GM23338 (cell line): ENCODE measurements at regions not wholly inside any gene's neighbourhood (a gene's known extent, or its start where the extent isn't known, plus 50 kb on each side); places are given as distances from the start of the nearest gene placed in this dataset.

ENCODE experiments used
- ATAC-seq: fragments of 200-7000 bp; cut with Tn5 transposase; 3 replicates; pipeline ENCODE4 v1.9.1; 2020
- DNase-seq: peaks from one replicate; pipeline ENCODE4 v3.0.0-alpha.2; 2015; ENCODE audit warnings: low spot score
- H2AFZ ChIP-seq: fragments of 200-600 bp; sonication (generic); 2 replicates; pipeline ENCODE4 v1.8.0; 2016; ENCODE audit warnings: antibody characterized with exemption, mild to moderate bottlenecking, moderate library complexity
- H3F3A ChIP-seq: fragments of 200-600 bp; sonication (generic); replicated peaks from 2 replicates; pipeline ENCODE4 v1.8.0; 2017; ENCODE audit warnings: antibody characterized with exemption, mixed run types, low read depth
- H3K27ac ChIP-seq: fragments of 200-600 bp; sonication (generic); 2 replicates; pipeline ENCODE4 v1.6.1; 2016; ENCODE audit warnings: low read depth
- H3K27me3 ChIP-seq: fragments of 200-600 bp; sonication (generic); 2 replicates; pipeline ENCODE4 v1.8.0; 2016; ENCODE audit warnings: mild to moderate bottlenecking, mixed run types, moderate library complexity; ENCODE audit not compliant: insufficient read depth
- H3K36me3 ChIP-seq: fragments of 200-600 bp; sonication (generic); 2 replicates; pipeline ENCODE4 v1.8.0; 2016; ENCODE audit warnings: mild to moderate bottlenecking; ENCODE audit not compliant: insufficient read depth
- H3K4me1 ChIP-seq: fragments of 200-600 bp; sonication (generic); 2 replicates; pipeline ENCODE4 v1.8.0; 2016; ENCODE audit warnings: mild to moderate bottlenecking, moderate library complexity; ENCODE audit not compliant: insufficient read depth
- H3K4me2 ChIP-seq: fragments of 200-600 bp; sonication (generic); 2 replicates; pipeline ENCODE4 v1.7.1; 2017; ENCODE audit warnings: mixed run types
- H3K4me3 ChIP-seq: fragments of 200-600 bp; sonication (generic); 2 replicates; pipeline ENCODE4 v1.6.1; 2016; ENCODE audit warnings: mixed run types
- H3K79me2 ChIP-seq: fragments of 200-600 bp; sonication (generic); replicated peaks from 2 replicates; pipeline ENCODE4 v1.8.0; 2017; ENCODE audit warnings: mild to moderate bottlenecking; ENCODE audit not compliant: insufficient read depth
- H3K9me2 ChIP-seq: fragments of 200-600 bp; sonication (generic); 2 replicates; pipeline ENCODE4 v1.8.0; 2017; ENCODE audit not compliant: insufficient read depth
- H4K20me1 ChIP-seq: fragments of 200-600 bp; sonication (generic); replicated peaks from 2 replicates; pipeline ENCODE4 v1.8.0; 2017; ENCODE audit warnings: mild to moderate bottlenecking; ENCODE audit not compliant: insufficient read depth
- H3K27ac Mint-ChIP-seq: 2 replicates; pipeline ENCODE4 v1.8.0; 2020; ENCODE audit warnings: inconsistent platforms, mild to moderate bottlenecking, moderate library complexity, mixed read lengths
- H3K27me3 Mint-ChIP-seq: 3 replicates; pipeline ENCODE4 v1.8.0; 2022; ENCODE audit warnings: low read depth, mild to moderate bottlenecking, moderate library complexity, mixed read lengths, inconsistent platforms; ENCODE audit not compliant: insufficient read depth, poor library complexity
- H3K36me3 Mint-ChIP-seq: 3 replicates; pipeline ENCODE4 v1.8.0; 2021; ENCODE audit warnings: low read depth, mild to moderate bottlenecking, inconsistent platforms, moderate library complexity, mixed read lengths
- H3K4me1 Mint-ChIP-seq: 3 replicates; pipeline ENCODE4 v1.8.0; 2020; ENCODE audit warnings: mild to moderate bottlenecking, inconsistent platforms, mixed read lengths
- H3K4me3 Mint-ChIP-seq: 3 replicates; pipeline ENCODE4 v1.8.0; 2021; ENCODE audit warnings: moderate library complexity, mild to moderate bottlenecking, inconsistent platforms, mixed read lengths
- H3K9me3 Mint-ChIP-seq: 3 replicates; pipeline ENCODE4 v1.8.0; 2020; ENCODE audit warnings: moderate library complexity, mild to moderate bottlenecking, inconsistent platforms, mixed read lengths
- JUNB ChIP-seq: IDR thresholded peaks from one replicate; pipeline ENCODE4 v1.6.1; 2016; ENCODE audit warnings: antibody characterized with exemption; ENCODE audit not compliant: unreplicated experiment
- POLR2AphosphoS5 ChIP-seq: IDR thresholded peaks from 2 replicates; pipeline ENCODE4 v1.6.1; 2016; ENCODE audit warnings: antibody characterized with exemption, low read depth
- STAT1 ChIP-seq: IDR thresholded peaks from one replicate; pipeline ENCODE4 v1.6.1; 2016; ENCODE audit warnings: antibody characterized with exemption; ENCODE audit not compliant: unreplicated experiment
- ZNF114 ChIP-seq: fragments of 250-450 bp; sonication (Bioruptor Pico); IDR thresholded peaks from 2 replicates; pipeline ENCODE4 v1.5.0; 2020; ENCODE audit warnings: mild to moderate bottlenecking, moderate library complexity
- ZNF331 ChIP-seq: fragments of 250-450 bp; sonication (Bioruptor Pico); IDR thresholded peaks from 2 replicates; pipeline ENCODE4 v1.5.0; 2020; ENCODE audit warnings: low read depth, mild to moderate bottlenecking, moderate library complexity
- TF ChIP-seq, protein P1 (sequence below): fragments of 250-450 bp; sonication (Bioruptor Pico); IDR thresholded peaks from 2 replicates; pipeline ENCODE4 v1.5.0; 2020; ENCODE audit warnings: mild to moderate bottlenecking, moderate library complexity
- TF ChIP-seq, protein P2 (sequence below), 2 experiments: fragments of 200-600 bp in 1 of 2; sonication (generic) in 1 of 2; conservative IDR thresholded peaks; 2 replicates each; pipeline versions ENCODE4 v1.5.1 to v1.6.1; 2016 to 2017; ENCODE audit warnings: antibody characterized with exemption in 2 of 2, low read depth in 2 of 2, mild to moderate bottlenecking in 2 of 2, moderate library complexity in 1 of 2
- TF ChIP-seq, protein P3 (sequence below): IDR thresholded peaks from one replicate; pipeline ENCODE4 v1.6.1; 2018; ENCODE audit warnings: antibody characterized with exemption; ENCODE audit not compliant: unreplicated experiment

DNA sequence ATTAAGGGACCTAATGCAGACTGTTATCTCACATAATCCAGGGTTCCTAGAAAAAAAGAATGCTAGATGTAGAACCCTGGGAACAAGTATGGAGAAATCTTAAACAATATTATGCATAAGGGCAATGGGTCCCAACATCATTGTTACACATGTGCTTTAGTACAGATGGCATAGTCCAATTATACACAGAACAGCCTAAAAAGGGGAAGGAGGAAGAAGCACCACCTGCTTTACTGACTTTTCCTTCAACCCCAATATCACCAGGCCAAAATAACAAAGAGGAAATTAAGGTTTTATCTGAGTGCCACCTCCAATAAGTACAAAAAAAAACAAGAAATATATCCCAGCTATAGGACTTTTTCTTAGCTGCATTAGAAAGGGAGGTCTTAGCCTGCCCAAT lies 211.9 kb downstream of the RPS4Y2 start:
- no peaks in the 10 kb centered on the region; the same call in 1 of the 3 replicates for H3K36me3 Mint-ChIP-seq
- Histone ChIP-seq H3K9me2 (no peaks in the 10 kb centered on the region), H3K36me3 (no peaks in the 10 kb centered on the region), H3F3A (no peaks in the 10 kb centered on the region), H3K4me2 (no peak overlapping the region), H3K27me3 (no peaks in the 10 kb centered on the region), H3K4me3 (no peak overlapping the region), H3K4me1 (no peaks in the 10 kb centered on the region), H3K27ac (no peak overlapping the region), H2AFZ (no peak overlapping the region), H4K20me1 (no peaks in the 10 kb centered on the region), H3K79me2 (no peaks in the 10 kb centered on the region)
- DNase-seq (no peak), ATAC-seq (no peak)
- peaks cover 77% of the 10 kb centered on the region for H3K9me3 Mint-ChIP-seq
- no peak for TF ChIP-seq JUNB
- no peak for TF ChIP-seq POLR2AphosphoS5
- TF ChIP-seq ZNF331: no peak
- TF ChIP-seq, protein P1, sequence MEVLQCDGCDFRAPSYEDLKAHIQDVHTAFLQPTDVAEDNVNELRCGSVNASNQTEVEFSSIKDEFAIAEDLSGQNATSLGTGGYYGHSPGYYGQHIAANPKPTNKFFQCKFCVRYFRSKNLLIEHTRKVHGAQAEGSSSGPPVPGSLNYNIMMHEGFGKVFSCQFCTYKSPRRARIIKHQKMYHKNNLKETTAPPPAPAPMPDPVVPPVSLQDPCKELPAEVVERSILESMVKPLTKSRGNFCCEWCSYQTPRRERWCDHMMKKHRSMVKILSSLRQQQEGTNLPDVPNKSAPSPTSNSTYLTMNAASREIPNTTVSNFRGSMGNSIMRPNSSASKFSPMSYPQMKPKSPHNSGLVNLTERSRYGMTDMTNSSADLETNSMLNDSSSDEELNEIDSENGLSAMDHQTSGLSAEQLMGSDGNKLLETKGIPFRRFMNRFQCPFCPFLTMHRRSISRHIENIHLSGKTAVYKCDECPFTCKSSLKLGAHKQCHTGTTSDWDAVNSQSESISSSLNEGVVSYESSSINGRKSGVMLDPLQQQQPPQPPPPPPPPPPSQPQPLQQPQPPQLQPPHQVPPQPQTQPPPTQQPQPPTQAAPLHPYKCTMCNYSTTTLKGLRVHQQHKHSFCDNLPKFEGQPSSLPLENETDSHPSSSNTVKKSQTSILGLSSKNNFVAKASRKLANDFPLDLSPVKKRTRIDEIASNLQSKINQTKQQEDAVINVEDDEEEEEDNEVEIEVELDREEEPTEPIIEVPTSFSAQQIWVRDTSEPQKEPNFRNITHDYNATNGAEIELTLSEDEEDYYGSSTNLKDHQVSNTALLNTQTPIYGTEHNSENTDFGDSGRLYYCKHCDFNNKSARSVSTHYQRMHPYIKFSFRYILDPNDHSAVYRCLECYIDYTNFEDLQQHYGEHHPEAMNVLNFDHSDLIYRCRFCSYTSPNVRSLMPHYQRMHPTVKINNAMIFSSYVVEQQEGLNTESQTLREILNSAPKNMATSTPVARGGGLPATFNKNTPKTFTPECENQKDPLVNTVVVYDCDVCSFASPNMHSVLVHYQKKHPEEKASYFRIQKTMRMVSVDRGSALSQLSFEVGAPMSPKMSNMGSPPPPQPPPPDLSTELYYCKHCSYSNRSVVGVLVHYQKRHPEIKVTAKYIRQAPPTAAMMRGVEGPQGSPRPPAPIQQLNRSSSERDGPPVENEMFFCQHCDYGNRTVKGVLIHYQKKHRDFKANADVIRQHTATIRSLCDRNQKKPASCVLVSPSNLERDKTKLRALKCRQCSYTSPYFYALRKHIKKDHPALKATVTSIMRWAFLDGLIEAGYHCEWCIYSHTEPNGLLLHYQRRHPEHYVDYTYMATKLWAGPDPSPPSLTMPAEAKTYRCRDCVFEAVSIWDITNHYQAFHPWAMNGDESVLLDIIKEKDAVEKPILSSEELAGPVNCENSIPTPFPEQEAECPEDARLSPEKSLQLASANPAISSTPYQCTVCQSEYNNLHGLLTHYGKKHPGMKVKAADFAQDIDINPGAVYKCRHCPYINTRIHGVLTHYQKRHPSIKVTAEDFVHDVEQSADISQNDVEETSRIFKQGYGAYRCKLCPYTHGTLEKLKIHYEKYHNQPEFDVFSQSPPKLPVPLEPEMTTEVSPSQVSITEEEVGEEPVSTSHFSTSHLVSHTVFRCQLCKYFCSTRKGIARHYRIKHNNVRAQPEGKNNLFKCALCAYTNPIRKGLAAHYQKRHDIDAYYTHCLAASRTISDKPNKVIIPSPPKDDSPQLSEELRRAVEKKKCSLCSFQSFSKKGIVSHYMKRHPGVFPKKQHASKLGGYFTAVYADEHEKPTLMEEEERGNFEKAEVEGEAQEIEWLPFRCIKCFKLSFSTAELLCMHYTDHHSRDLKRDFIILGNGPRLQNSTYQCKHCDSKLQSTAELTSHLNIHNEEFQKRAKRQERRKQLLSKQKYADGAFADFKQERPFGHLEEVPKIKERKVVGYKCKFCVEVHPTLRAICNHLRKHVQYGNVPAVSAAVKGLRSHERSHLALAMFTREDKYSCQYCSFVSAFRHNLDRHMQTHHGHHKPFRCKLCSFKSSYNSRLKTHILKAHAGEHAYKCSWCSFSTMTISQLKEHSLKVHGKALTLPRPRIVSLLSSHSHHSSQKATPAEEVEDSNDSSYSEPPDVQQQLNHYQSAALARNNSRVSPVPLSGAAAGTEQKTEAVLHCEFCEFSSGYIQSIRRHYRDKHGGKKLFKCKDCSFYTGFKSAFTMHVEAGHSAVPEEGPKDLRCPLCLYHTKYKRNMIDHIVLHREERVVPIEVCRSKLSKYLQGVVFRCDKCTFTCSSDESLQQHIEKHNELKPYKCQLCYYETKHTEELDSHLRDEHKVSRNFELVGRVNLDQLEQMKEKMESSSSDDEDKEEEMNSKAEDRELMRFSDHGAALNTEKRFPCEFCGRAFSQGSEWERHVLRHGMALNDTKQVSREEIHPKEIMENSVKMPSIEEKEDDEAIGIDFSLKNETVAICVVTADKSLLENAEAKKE: no peak
- TF ChIP-seq, protein P2, sequence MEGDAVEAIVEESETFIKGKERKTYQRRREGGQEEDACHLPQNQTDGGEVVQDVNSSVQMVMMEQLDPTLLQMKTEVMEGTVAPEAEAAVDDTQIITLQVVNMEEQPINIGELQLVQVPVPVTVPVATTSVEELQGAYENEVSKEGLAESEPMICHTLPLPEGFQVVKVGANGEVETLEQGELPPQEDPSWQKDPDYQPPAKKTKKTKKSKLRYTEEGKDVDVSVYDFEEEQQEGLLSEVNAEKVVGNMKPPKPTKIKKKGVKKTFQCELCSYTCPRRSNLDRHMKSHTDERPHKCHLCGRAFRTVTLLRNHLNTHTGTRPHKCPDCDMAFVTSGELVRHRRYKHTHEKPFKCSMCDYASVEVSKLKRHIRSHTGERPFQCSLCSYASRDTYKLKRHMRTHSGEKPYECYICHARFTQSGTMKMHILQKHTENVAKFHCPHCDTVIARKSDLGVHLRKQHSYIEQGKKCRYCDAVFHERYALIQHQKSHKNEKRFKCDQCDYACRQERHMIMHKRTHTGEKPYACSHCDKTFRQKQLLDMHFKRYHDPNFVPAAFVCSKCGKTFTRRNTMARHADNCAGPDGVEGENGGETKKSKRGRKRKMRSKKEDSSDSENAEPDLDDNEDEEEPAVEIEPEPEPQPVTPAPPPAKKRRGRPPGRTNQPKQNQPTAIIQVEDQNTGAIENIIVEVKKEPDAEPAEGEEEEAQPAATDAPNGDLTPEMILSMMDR (conservative IDR thresholded peaks at IDR 0.05; ENCODE audit: low read depth in 2 of 2): no peak
- TF ChIP-seq STAT1: no peak
- TF ChIP-seq, protein P3, sequence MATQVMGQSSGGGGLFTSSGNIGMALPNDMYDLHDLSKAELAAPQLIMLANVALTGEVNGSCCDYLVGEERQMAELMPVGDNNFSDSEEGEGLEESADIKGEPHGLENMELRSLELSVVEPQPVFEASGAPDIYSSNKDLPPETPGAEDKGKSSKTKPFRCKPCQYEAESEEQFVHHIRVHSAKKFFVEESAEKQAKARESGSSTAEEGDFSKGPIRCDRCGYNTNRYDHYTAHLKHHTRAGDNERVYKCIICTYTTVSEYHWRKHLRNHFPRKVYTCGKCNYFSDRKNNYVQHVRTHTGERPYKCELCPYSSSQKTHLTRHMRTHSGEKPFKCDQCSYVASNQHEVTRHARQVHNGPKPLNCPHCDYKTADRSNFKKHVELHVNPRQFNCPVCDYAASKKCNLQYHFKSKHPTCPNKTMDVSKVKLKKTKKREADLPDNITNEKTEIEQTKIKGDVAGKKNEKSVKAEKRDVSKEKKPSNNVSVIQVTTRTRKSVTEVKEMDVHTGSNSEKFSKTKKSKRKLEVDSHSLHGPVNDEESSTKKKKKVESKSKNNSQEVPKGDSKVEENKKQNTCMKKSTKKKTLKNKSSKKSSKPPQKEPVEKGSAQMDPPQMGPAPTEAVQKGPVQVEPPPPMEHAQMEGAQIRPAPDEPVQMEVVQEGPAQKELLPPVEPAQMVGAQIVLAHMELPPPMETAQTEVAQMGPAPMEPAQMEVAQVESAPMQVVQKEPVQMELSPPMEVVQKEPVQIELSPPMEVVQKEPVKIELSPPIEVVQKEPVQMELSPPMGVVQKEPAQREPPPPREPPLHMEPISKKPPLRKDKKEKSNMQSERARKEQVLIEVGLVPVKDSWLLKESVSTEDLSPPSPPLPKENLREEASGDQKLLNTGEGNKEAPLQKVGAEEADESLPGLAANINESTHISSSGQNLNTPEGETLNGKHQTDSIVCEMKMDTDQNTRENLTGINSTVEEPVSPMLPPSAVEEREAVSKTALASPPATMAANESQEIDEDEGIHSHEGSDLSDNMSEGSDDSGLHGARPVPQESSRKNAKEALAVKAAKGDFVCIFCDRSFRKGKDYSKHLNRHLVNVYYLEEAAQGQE: no peak
- no peak for TF ChIP-seq ZNF114 (CRISPR knock-in tag)
- H3K27me3 Mint-ChIP-seq: no peaks in the 10 kb centered on the region
- no peaks in the 10 kb centered on the region for H3K4me1 Mint-ChIP-seq
- H3K27ac Mint-ChIP-seq: no peak overlapping the region
- H3K4me3 Mint-ChIP-seq: no peak overlapping the region
